ENCODE measurements at regions not wholly inside any gene's neighbourhood (a gene's known extent, or its start where the extent isn't known, plus 50 kb on each side); places are given as distances from the start of the nearest gene placed in this dataset.
"Not testable (repeated sequence)": the region's sequence is repeated elsewhere in the genome, so short reads cannot be mapped to it uniquely, and the experiment has no call there.

GRCh38 chr7:68082961-68083657 is 1086.5 kb downstream of the TYW1 start:
- DNase-seq (ENCODE audit: low read depth), result not testable (repeated sequence)

- no peak for DNase-seq (ENCODE audit: low read depth)
These were observed 1090.8 kb downstream of the TYW1 start for GRCh38 chr7:68087401-68087800.

GRCh38 chr7:68088879-68089278 is 1092.2 kb downstream of the TYW1 start:
- no peak for DNase-seq (ENCODE audit: low read depth)

GRCh38 chr7:68090256-68090655 is 1093.6 kb downstream of the TYW1 start:
- DNase-seq (ENCODE audit: low read depth), result not testable (repeated sequence)

GRCh38 chr7:68103319-68103718 is 1106.7 kb downstream of the TYW1 start:
- DNase-seq (ENCODE audit: low read depth), result no peak

- no peak for DNase-seq (ENCODE audit: low read depth)
These were observed 1110.6 kb downstream of the TYW1 start for GRCh38 chr7:68107261-68107660.

GRCh38 chr7:68107968-68108367 is 1111.3 kb downstream of the TYW1 start:
- DNase-seq (ENCODE audit: low read depth), result no peak

- DNase-seq (ENCODE audit: low read depth), result no peak
These were observed 1112.7 kb downstream of the TYW1 start for GRCh38 chr7:68109299-68109698.

- no peak for DNase-seq (ENCODE audit: low read depth)
These were observed 1122.8 kb downstream of the TYW1 start for GRCh38 chr7:68119411-68119810.

- DNase-seq (ENCODE audit: low read depth), result no peak
These were observed 1124.4 kb downstream of the TYW1 start for GRCh38 chr7:68121056-68121455.

- DNase-seq (ENCODE audit: low read depth), result no peak
These were observed 1125.0 kb downstream of the TYW1 start for GRCh38 chr7:68121655-68122054.

- DNase-seq (ENCODE audit: low read depth), result no peak
These were observed 1126.2 kb downstream of the TYW1 start for GRCh38 chr7:68122801-68123200.

GRCh38 chr7:68125168-68125567 is 1128.5 kb downstream of the TYW1 start:
- no peak for DNase-seq (ENCODE audit: low read depth)

- DNase-seq (ENCODE audit: low read depth), result no peak
These were observed 1136.4 kb downstream of the TYW1 start for GRCh38 chr7:68133045-68133444.

GRCh38 chr7:68143345-68143744 is 1146.7 kb downstream of the TYW1 start:
- no peak for DNase-seq (ENCODE audit: low read depth)

- DNase-seq (ENCODE audit: low read depth), result no peak
These were observed 1150.3 kb downstream of the TYW1 start for GRCh38 chr7:68146983-68147382.

GRCh38 chr7:68147614-68148238 is 1151.1 kb downstream of the TYW1 start:
- DNase-seq (ENCODE audit: low read depth), result no peak

- DNase-seq (ENCODE audit: low read depth), result no peak
These were observed 1151.8 kb downstream of the TYW1 start for GRCh38 chr7:68148440-68148839.

GRCh38 chr7:68152205-68152604 is 1155.6 kb downstream of the TYW1 start:
- no peak for DNase-seq (ENCODE audit: low read depth)

- DNase-seq (ENCODE audit: low read depth), result no peak
These were observed 1159.0 kb downstream of the TYW1 start for GRCh38 chr7:68155676-68156075.

- DNase-seq (ENCODE audit: low read depth), result no peak
These were observed 1162.2 kb downstream of the TYW1 start for GRCh38 chr7:68158686-68159295.

GRCh38 chr7:68162712-68163111 is 1166.1 kb downstream of the TYW1 start:
- DNase-seq (ENCODE audit: low read depth), result no peak

- no peak for DNase-seq (ENCODE audit: low read depth)
These were observed 1169.9 kb downstream of the TYW1 start for GRCh38 chr7:68166525-68166924.

GRCh38 chr7:68173513-68173912 is 1176.9 kb downstream of the TYW1 start:
- no peak for DNase-seq (ENCODE audit: low read depth)
